ENCODE measurements at regions not wholly inside any gene's neighbourhood (a gene's known extent, or its start where the extent isn't known, plus 50 kb on each side); places are given as distances from the start of the nearest gene placed in this dataset.

GRCh38 chrX:155666741-155667140 is 54.0 kb upstream of the TMLHE start:
- Histone ChIP-seq H4K91ac (ENCODE audit: insufficient read length, low read depth, low read length) (no peak overlapping the region), H3K4me2 (ENCODE audit: insufficient read depth, insufficient read length, low read length) (no peak overlapping the region), H2BK120ac (ENCODE audit: low read depth, low read length, poor library complexity, severe bottlenecking) (no peak overlapping the region), H3K14ac (ENCODE audit: insufficient read depth, low read length) (no peak overlapping the region), H3K79me1 (ENCODE audit: insufficient read depth, low read depth, low read length, poor library complexity, severe bottlenecking) (no peaks in the 10 kb centered on the region), H2AK5ac (ENCODE audit: insufficient read length, low read length) (no peak overlapping the region), H3K9me3 (ENCODE audit: control insufficient read depth, low read depth, low read length) (peaks cover 18% of the 10 kb centered on the region), H2BK5ac (ENCODE audit: insufficient read length, low read length) (no peak overlapping the region), H2BK20ac (ENCODE audit: low read depth, low read length, poor library complexity, severe bottlenecking) (no peak overlapping the region), H2AFZ (ENCODE audit: low read length) (no peak overlapping the region), H2BK12ac (ENCODE audit: insufficient read length, low read depth, low read length) (no peak overlapping the region), H4K8ac (replicated peaks; ENCODE audit: insufficient read length, low read depth, low read length) (no peak overlapping the region), H3K56ac (ENCODE audit: insufficient read length, low read depth, low read length) (no peak overlapping the region), H3K27ac (ENCODE audit: insufficient read length, low read depth, low read length) (no peak overlapping the region), H3K9ac (ENCODE audit: extremely low read depth, insufficient read length, low read length) (no peak overlapping the region), H3K27me3 (ENCODE audit: insufficient read depth, low read length) (no peaks in the 10 kb centered on the region), H2BK15ac (ENCODE audit: low read depth, low read length) (no peak overlapping the region), H3T11ph (ENCODE audit: low read length) (no peak overlapping the region), H3K4me1 (ENCODE audit: insufficient read depth, low read length) (no peaks in the 10 kb centered on the region), H4K5ac (ENCODE audit: insufficient read length, low read depth, low read length) (no peak overlapping the region), H3K79me2 (ENCODE audit: insufficient read depth, low read length) (no peaks in the 10 kb centered on the region), H4K20me1 (ENCODE audit: control insufficient read depth, insufficient read depth, insufficient read length) (no peaks in the 10 kb centered on the region), H3K4ac (ENCODE audit: low read depth, low read length) (no peak overlapping the region), H3K23me2 (ENCODE audit: insufficient read length, low read depth, low read length, poor library complexity, severe bottlenecking) (no peaks in the 10 kb centered on the region), H3K23ac (ENCODE audit: insufficient read length, low read depth, low read length) (no peak overlapping the region), H3K18ac (ENCODE audit: insufficient read length, low read depth, low read length) (no peak overlapping the region)
- H3K9me3 Mint-ChIP-seq: peaks cover 49 to 55% of the 10 kb centered on the region in 2 experiments
- no CpG with 5 or more reads among the region's 2 CpGs for WGBS (ENCODE audit: extremely low coverage, insufficient read length, low lambda C conversion rate)
- H3K4me3 Mint-ChIP-seq: no peak overlapping the region
- no peak for DNase-seq
- no peak overlapping the region for H3K27ac Mint-ChIP-seq
- TF ChIP-seq CTCF (conservative IDR thresholded peaks at IDR 0.05): no peak
- H3K27me3 Mint-ChIP-seq (ENCODE audit: low read depth): peaks cover 1% of the 10 kb centered on the region; the same call in 1 of the 2 replicates
- no peaks in the 10 kb centered on the region; a peak in 1 of 7 replicates for H3K36me3 Mint-ChIP-seq (ENCODE audit: insufficient read depth in 1 of 3, low read depth in 3 of 3)
- peaks cover 2 to 3% of the 10 kb centered on the region in 2 experiments; a peak in 1 of 4 replicates for H3K4me1 Mint-ChIP-seq

Data from H9 (cell line).